Stimulated activated CD4-positive, alpha-beta T cell treated with anti-CD3 and anti-CD28 coated beads, TNF-alpha, amount 100 ng/mL, for 1 hour (primary cell): ENCODE measurements at regions not wholly inside any gene's neighbourhood (a gene's known extent, or its start where the extent isn't known, plus 50 kb on each side); places are given as distances from the start of the nearest gene placed in this dataset.

ENCODE experiments used
- DNase-seq, 3 donors: peaks; one replicate each; pipeline ENCODE4 v3.0.0-alpha.2; 2020; ENCODE audit warnings: low read depth in 3 of 3, low spot score in 1 of 3

DNA sequence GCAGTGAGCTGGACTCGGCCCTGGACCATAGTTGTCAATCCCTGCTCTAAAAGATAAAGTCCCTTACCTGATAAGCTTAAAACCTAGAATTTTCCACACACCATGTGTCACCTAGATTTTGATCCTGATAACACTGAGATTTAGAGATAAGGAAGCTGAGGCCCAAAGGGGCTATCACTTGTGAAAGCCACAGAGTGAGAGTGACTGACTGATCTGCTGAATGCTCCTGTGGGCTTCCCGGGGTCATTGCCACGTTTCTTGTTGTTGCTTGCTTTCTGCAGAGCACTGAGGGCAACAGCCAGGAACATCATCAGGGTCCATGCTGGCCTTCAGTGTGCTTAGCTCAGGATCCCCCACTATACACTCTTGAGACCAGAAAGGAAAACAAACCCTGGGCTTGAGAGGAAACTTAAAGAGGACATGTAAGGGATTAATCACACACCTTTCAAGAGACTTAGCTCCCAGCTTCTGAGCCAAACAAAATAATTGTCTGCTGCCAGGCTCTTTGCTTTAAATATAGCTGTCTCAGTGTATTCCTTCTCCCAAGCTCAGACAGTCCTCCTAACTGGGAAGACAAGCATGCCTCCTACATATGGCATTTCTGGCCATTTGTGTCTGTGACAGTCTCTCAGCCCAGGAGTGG is 82.6 kb upstream of the ARHGAP5 start:
- no peak for DNase-seq

DNA sequence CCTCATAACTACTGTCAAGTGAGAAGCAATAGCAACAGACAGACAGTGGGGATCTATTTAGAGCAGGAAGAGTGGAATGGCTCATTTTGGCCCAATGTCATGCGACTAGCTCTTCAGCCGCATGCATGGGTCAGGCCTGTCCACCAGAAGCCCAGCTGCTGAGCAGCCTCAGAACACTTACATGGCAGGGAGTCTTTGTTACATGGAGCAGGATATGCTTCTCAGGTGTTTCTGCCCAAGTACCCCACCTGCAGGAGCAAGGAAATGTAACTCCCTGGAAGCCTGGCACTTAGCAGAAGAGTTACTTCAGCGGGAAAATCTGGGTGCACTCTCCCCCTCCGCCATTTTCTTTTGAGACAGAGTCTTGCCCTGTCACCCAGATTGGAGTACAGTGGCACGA is 73.5 kb upstream of the ARHGAP5 start:
- no peak for DNase-seq

DNA sequence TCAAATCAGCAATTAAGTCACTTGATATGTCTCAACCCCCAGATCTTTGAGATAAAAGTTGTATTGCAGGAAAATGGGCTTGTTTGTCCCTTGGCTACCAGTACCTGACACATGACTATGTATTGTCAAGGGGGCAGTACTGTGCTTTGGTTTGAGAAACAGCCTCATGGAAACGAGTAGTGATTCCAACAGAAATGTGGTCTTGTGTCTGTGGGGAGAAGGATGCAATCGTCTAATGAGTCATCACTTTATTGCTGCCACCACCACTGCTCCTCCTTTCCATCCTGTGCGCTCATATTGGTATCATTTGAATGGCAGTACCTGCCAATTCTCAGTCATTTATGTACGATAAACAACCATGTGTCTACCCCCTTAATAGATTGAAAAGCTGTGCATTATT is 72.8 kb upstream of the ARHGAP5 start:
- no peak for DNase-seq

DNA sequence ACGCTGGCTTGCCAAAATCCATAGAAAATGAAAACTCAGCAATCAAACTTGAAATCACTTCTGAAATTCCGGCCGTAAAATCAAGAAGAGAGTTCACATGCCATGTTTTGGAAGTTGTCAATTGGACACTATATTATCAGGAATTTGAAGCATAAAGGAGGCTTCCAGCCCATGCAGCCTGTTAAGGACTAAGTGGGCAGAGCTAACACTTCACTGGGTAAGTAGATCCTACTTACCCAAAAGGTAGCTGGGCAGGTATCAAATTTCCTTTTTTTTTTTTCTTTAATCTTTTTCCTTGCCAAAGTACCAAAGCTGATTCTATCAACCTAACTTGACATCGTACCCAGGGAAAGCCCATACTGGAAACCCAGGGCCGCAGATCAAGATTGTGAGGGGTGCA is 71.5 kb upstream of the ARHGAP5 start:
- no peak for DNase-seq

DNA sequence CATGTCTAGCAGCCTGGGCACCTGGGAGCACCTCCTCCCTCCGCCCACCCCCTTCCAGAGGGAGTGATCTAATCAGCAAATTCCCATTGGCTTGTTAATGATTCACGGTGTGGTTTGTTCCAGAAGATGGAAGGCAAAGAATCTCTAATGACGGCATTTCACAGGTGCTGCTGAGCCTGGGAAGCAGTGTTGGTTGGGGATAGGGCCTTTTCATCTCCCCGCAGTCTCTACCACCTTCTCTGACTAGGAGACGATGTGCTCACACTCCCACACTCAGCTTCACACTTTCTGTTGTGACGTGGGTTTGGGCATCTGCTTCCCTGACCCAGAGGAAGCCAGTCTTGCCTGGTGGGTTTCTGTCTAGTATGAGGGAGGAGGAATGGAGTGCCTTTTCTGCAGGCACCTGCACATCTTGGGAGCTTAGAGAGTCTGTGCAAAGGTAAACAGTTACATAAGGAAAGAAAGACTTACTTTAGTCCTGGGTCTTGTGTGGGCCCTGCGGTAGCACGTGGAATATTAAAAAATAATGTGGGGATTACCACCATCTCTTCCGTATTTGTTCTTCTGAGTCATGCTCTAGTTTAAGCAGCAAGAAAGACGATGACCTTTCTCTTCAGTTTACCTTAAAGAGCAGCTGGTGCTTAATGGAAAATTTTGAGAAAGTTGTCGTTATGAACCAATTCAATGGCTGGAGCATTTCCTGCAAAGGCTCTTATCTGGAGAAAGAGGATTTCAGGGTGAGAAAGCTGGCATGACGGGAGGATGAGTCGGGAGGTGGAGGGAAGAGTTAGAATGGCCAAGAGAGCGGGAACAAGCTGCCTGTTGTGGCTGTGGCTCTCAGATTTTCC is 70.6 kb upstream of the ARHGAP5 start:
- no peak for DNase-seq

DNA sequence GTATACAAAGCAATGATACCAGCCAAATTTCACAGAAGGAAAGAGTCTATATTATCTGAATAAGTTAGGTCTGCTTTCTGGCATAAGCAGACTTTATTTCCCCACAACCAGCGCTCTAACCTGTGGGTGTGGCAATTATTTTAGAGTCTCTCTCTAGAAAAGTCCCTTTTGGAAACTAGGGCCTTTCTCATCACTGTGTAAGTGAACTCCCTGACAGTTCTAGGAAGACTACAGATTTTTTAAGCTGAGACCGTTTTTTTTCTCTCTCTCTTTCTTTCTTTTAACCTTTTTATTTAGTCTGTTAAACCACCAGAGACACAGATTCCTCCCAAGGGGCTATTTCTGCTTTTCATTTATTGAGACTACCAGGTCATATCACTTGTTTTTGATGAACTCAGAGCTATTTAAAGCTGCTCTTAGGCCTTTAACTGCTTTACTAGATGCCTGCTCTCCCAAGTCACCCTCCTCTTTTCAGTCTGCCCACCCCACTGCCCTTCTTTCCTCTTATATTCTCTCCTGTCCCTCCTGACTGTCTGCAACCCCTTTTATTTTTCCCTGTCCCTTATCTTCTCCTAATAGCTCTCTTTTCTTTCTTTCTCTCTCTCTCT is 69.2 kb upstream of the ARHGAP5 start:
- DNase-seq: no peak

DNA sequence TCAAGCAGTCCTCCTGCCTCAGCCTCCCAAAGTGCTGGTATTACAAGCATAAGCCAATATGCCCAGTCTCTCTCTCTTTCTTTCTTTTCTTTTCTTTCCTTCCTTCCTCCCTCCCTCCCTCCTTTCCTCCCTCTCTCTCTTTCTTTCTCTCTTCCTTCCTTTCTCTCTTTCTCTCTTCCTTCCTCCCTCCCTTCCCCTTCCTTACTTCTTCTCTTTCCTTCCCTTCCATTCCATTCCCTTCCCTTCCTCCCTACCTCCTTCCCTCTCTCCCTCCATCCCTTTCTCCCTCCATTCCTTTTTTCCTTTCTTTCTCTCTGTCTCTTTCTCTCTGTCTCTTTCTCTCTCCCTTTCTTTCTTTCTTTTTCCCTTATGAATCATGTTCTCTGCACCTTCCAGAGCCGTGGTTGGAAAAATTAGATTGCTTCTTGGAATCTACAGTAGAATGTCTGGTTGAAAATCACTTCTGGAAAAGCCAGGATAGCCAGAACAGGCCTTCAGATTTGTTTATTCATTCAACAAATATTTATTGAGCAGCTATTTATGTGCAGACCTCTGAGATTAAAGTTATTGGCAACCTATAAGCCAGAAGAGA is 68.4 kb upstream of the ARHGAP5 start:
- DNase-seq: no peak

DNA sequence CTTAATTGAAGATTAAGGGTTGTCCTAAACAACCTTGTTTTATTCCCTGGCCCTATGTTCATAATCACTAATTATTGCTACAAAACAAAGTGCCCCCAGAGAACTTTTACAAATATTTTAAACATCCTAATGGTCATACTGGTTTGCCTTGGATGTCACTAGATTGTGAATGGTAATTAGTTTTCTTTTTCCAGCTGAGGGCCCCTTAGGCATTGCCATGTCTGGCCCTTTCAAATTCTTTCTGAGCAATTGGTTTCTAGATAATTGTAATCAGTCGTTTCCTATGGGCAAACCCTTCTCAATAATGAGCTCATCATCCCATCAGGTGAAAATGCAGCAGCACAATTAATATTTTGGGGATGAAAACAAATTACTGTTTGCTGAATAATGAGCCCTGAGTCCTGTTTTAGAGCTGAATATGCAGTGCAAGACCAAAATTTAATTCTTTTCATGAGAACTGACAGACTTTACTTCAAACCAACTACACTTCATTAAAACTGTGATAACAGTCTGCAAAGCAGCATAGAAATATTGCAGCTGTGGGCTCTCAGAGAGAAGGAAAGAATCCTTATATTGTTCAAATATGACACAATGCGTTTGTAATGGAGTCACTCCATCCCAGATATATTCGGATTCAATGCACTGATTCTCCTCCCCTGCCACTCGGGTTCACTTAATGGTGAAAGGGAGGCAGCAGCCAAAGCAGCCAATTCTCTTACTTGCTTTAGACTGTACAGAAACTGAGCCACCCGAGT is 67.7 kb upstream of the ARHGAP5 start:
- DNase-seq: no peak

DNA sequence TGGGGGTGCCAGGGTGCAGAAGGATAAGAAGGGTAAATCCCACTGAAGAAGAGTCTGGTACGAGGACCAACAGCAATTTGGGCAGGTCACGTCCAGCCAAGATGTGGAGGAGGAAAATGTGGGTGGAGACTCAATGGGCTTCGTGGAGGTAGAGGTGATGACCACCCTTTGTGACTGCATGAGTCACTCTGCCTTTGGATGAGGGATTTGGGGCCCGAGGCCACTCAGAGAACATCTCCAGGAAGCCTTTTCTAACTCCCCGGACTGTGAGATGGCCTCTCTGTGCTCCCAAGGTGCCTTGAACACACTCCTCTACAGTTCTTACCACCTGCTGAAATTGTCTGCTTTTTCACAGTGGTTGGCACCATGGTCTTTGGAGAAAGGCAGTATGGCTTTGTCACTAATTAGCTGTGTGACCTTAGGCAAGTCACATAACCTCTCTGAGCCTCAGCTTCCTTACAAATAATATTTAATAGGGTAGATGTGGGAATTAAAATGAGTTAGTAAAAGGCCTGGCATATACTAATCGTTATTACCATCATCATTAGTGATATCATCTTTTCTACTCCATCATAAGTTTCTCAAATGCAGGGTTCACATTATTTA is 67.0 kb upstream of the ARHGAP5 start:
- DNase-seq: no peak

DNA sequence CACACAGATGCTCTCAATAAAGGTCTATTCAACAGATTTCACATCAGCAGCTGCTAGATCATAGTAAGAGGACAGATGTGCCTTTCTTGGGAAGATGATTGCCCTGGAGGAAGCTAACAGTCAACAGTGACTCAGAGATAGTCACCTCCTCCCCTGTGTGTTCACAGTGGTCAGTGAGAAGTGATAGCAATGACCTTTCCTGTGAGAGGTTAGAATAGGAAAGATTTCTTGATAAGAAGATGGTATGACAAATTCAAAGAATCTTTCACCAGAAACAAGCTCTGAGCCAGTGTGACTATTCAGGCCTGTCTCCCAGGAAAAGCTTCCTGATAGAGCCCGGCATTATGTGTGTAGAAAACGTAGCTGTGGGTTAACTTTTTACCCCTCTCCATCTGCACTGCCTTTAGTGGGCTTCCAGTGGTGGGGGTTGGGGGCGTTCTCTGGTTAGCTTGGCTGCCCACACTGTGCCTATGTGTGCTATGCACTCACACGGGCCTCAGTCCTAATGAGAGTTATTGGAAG is 66.4 kb upstream of the ARHGAP5 start:
- no peak for DNase-seq

DNA sequence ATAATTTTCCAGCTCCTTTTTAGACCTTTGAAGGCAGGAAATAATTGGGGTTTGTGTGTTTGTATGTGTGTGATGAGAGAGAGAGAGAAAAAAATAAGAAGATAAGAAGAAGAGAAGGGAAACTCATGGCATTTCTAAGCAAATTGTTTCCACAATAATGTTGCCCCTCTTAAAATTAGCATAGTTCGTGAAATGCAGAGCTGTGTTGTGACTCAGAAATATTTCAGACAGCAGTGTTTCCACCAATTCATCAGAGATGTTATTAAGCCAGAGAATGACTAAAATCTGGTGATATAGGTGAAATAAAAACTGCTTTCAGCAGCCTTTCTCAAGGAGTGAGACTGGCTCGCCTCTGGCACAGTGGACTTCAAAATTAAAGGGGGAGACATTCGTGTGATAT is 65.9 kb upstream of the ARHGAP5 start:
- no peak for DNase-seq

DNA sequence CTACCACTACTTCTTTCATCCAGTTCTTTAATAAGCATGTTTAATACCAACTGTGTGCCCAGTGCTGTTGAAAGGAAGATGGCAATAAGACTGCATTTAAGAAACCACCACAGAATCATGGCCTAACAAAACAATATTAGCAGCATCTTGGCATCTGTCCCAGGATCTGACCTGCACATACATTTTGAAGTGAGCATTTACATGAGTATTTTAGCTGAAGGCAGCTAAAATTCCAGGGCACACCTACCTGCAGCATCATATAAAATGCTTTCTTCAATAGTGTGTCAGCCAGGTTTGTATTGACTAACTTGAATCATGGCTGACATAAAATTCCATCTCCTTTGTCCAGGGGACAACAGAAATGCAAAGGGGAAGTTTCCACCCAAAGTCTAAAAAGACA is 65.0 kb upstream of the ARHGAP5 start:
- no peak for DNase-seq

DNA sequence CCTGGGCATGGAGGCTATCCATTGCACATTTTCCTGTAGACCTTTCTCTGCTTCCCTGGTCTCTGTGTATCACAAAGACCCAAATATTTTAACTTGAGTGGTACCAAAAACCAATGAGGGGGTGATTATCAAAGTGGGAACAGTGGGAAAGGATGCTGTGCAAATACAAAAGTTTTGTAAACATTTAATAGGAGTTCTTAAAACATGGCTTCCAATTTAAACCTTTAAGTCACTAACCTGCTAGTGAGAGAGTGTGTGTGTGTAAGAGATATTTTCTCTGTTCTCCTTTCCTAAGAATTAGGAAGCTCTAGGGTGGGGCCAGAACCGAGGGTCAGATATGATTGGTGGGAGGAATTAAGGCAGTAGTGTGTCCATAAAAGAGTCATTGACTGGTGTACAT is 64.5 kb upstream of the ARHGAP5 start:
- DNase-seq: no peak

DNA sequence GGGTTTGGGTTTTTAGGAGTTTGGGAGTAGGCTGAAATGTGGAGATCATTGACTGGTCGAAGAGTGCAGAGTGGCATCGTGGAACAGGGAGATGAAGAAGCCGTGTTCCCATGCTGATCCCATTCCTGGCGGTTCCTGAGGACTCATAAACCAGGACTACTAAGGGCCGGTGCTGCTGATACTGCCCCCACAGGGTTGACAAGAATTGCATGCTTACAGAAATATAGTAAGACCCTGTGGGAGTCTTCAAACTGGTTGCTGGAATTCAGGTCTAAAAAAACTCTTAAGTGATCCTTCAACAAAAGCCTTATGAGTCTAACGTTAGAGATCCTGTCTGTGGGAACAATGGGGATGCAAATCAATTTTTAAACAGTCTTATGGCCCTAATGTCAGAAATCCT is 64.0 kb upstream of the ARHGAP5 start:
- DNase-seq: no peak

DNA sequence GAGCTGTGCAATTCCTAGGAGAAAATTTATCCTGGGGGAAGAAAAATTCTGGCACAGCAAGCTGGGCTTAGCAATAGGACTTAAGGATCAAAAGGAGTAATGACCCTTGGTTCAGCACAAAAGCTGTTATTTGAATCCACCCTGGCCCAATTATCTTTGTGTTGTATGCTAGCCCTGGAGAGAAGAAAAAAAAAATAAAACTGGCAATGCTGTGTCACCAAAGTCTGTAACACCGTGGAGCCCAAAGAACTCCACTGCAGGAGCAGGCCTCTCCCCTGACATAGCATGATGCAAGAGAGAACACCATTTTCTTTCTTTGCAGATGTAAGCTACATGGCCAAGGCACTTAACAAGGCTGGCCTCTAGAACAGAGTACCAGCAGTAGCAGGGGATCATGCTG is 63.0 kb upstream of the ARHGAP5 start:
- no peak for DNase-seq

DNA sequence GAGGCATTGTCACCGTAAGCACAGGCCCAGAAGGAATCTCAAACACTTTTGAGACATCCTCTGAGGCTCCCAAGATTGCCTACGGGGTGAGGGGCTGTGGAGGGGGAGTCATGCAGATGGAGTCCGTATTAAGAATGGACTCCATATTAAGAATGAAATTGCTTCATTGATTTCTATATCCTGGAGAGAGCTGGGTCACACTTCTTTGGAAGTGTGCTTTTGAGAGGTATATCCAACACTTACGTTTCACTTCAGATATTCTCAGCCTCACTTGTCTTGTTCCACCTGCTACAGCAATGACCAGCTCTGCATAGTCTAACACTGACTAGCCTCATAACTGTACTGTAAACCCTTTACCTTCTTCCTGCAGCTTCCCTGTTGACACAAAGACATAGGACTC is 62.6 kb upstream of the ARHGAP5 start:
- DNase-seq: no peak

DNA sequence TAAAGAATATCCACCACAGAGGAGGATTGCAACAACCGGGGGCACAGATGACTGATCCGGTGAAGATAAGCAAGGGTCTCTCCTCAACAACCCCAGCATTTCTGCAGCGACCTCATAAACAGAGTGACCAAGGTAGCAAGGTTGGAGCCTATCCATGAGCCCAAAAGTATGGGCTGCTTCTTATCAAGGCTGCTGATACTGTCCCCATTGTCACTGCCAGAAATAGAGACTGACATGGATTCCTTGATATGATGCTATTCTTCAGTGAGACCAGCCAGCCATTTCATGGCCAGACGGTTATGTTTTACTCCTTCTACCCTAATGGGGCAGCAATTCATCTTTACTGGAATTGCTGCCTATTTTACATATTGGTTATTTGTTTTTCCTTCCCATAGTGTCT is 61.9 kb upstream of the ARHGAP5 start:
- no peak for DNase-seq

DNA sequence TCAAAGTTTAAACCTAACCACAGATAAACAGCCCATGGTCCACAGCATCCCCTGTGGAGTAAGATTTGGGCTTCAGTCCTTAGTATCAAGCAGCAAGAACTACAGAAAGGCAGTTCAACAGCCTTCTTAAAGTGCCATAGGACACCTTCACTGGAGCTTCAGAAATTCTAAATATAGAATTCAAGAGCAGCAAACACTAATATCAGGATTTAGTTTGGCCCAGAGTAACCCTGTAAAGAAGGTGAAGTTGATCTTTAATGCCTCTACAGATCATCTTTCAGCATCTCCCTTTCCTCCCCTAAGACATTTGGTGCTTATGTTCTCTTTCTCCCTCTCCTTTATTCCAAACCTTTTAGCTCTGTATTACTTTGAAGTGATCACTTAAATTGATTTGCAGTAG is 59.5 kb upstream of the ARHGAP5 start:
- DNase-seq: no peak

DNA sequence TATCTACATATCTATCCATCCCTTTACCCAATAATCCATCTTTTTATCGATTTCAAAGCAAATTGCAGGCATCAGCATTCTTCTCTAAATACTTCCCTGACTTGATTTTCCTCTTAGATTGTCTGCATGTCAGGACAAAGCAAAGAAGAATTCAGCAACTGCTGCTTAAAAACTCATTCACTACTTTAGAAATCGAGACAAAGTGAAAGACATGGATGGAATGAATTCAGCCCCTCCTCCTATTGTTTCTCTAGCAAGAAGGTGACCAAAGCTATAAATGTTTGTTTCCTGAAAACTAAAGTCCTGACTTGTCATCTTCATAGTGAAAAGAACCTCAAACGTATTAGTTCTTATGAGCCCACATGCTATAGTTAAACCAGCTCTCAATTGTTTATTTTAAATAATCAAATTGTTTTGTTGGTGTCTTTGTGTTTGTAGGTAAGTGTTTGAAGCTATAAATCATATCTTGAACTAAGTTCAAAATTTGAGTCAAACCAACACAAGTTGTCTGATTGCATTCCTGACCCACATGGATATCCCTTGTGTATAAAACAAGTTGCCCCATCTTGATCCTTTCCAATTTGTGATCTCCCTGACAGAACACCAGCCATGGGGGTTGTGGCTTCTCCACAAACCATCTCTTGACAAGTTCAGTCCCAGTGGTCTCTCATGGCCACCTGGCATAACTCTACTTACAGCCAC is 58.6 kb upstream of the ARHGAP5 start:
- DNase-seq: no peak

DNA sequence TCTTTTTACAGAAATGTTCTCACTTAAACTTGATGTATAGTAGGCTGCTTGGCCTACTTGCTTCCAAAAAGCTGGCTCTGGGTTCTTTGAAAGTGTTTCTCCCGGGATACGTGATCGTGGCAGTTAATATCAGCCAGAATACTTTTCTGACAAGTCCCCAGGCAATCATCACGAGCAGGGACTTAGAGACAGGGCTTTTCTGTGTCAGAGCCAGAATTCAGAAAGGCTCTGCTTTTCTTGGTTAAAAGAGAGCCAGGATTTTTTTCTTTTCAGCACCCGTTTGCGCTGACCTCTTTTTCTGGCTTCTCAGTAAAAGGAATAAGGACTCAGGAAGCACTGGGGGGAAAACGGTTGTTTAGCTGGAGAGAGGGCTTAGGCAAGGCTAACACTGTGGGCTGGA is 57.8 kb upstream of the ARHGAP5 start:
- no peak for DNase-seq
